ENCODE measurements at regions not wholly inside any gene's neighbourhood (a gene's known extent, or its start where the extent isn't known, plus 50 kb on each side); places are given as distances from the start of the nearest gene placed in this dataset.

DNA sequence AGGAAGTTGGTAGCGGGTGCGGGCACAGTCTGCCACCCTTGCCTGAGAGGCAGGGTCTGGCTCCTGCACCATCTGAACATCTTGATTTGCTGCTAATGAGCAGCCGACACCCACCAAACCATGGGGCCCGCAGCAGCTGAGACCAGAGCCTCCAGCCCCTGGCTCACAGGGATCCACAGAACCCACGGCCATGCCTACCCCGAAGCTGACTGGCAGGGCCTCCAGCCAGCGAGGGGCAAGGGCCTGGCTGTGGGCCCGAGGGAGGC lies 171.5 kb upstream of the NTM start:
- POLR2A ChIA-PET (ENCODE audit: partially characterized antibody) = no interaction called here

DNA sequence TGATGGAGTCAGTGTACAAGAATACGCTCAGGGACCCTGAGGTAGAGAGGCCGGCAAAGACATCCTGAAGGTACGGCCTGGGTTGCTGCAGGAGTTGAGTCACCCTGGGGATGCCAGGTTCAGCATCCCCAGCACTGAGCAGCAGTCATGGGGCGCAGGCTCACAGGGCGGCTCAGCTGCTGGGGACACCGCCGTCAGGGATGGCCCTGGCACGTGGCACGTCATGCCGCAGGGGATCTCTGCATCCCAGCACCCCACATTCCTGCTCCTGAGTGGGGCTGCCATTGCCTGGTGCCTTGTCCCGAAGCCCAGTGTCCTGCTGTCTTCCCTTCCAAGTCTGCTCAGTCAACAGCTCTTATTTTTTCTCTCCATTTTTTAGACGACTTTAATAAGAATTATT lies 168.7 kb upstream of the NTM start:
- H3K36me3 Mint-ChIP-seq = no peaks in the 10 kb centered on the region
- H3K27ac Mint-ChIP-seq = no peak overlapping the region
- H3K27me3 Mint-ChIP-seq = no peaks in the 10 kb centered on the region
- Histone ChIP-seq H3K4me3 (ENCODE audit: low read length in 2 of 2) (no peak overlapping the region), H3K9me3 (ENCODE audit: control insufficient read depth in 1 of 2, low read length in 2 of 2) (no peaks in the 10 kb centered on the region), H3K27ac (ENCODE audit: low read depth, low read length) (no peak overlapping the region), H3K27me3 (ENCODE audit: insufficient read depth, low read length) (no peaks in the 10 kb centered on the region), H3K36me3 (ENCODE audit: insufficient read depth, low read length) (no peaks in the 10 kb centered on the region), H3K4me1 (ENCODE audit: insufficient read depth, low read length) (no peaks in the 10 kb centered on the region)
- H3K4me1 Mint-ChIP-seq = no peaks in the 10 kb centered on the region
- ChIA-PET POLR2A (ENCODE audit: partially characterized antibody) (no interaction called here), CTCF (ENCODE audit: partially characterized antibody) (no interaction called here)
- no peak for DNase-seq
- no peak overlapping the region for H3K4me3 Mint-ChIP-seq
- H3K9me3 Mint-ChIP-seq = no peaks in the 10 kb centered on the region
- intact Hi-C loops (cut with micrococcal nuclease) = no loop called here

More for the DNA sequence above, 171.5 kb upstream of the NTM start:
- Histone ChIP-seq H3K4me3 (ENCODE audit: low read length in 2 of 2) (no peak overlapping the region), H3K27me3 (ENCODE audit: insufficient read depth, low read length) (no peaks in the 10 kb centered on the region), H3K9me3 (ENCODE audit: control insufficient read depth in 1 of 2, low read length in 2 of 2) (no peaks in the 10 kb centered on the region), H3K4me1 (ENCODE audit: insufficient read depth, low read length) (no peaks in the 10 kb centered on the region), H3K27ac (ENCODE audit: low read depth, low read length) (no peak overlapping the region), H3K36me3 (ENCODE audit: insufficient read depth, low read length) (no peaks in the 10 kb centered on the region)
- H3K4me1 Mint-ChIP-seq = no peaks in the 10 kb centered on the region
- no peak overlapping the region for H3K27ac Mint-ChIP-seq
- H3K36me3 Mint-ChIP-seq = no peaks in the 10 kb centered on the region
- H3K4me3 Mint-ChIP-seq = no peak overlapping the region
- H3K9me3 Mint-ChIP-seq = no peaks in the 10 kb centered on the region
- DNase-seq = no peak
- no peaks in the 10 kb centered on the region for H3K27me3 Mint-ChIP-seq
- intact Hi-C loops (cut with micrococcal nuclease) = no loop called here
- CTCF ChIA-PET (ENCODE audit: partially characterized antibody) = no interaction called here

DNA sequence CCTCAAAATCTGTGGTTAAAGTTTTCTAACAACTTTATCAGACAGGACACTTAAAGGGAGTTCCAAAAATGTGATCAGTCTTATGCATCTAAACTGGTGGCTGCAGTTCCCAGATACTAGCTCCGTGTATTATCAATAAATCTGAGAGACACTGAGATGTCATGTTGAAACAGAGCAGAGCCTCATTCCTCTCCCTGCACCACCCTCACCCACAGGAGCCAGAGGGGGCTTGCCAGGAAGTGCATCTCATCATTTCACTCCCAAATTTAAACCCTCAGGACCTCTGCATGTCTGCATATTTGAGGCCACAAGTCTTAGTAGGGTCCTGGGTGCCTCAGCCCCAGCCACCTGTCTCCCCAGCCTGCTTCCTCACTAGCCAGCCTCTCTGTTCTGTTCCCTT lies 167.4 kb upstream of the NTM start:
- POLR2A ChIA-PET (ENCODE audit: partially characterized antibody) = no interaction called here
- H3K4me1 Mint-ChIP-seq = no peaks in the 10 kb centered on the region
- no peak for DNase-seq
- intact Hi-C loops (cut with micrococcal nuclease) = no loop called here
- no peaks in the 10 kb centered on the region for H3K36me3 Mint-ChIP-seq
- no peak overlapping the region for H3K4me3 Mint-ChIP-seq
- CTCF ChIA-PET (ENCODE audit: partially characterized antibody) = no interaction called here
- Histone ChIP-seq H3K4me1 (ENCODE audit: insufficient read depth, low read length) (no peaks in the 10 kb centered on the region), H3K27ac (ENCODE audit: low read depth, low read length) (no peak overlapping the region), H3K27me3 (ENCODE audit: insufficient read depth, low read length) (no peaks in the 10 kb centered on the region), H3K4me3 (ENCODE audit: low read length in 2 of 2) (no peak overlapping the region), H3K36me3 (ENCODE audit: insufficient read depth, low read length) (no peaks in the 10 kb centered on the region), H3K9me3 (ENCODE audit: control insufficient read depth in 1 of 2, low read length in 2 of 2) (no peaks in the 10 kb centered on the region)
- no peak overlapping the region for H3K27ac Mint-ChIP-seq
- peaks cover 0 to 1% (median 0%) of the 10 kb centered on the region in 8 donors for H3K9me3 Mint-ChIP-seq
- peaks cover 0 to 3% of the 10 kb centered on the region in 2 donors for H3K27me3 Mint-ChIP-seq

DNA sequence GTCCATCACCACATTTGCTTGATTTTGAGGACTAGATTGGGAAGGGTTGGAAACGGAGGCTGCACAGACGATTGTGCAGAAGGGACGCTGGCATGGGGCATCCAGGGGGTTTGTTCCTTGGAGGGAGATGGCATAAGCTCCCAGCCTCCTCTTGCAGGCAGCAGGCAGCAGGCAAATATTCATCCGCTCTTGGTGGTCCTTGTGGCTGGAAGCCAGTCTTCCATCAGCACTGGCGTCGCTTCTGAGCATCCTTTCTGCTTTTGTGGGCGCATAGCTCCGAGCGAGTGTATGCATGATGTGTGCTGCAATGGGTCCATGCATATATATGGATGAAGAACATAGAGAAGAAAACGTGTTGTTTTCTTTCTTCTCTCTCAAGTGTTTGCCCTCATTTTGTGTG lies 166.1 kb upstream of the NTM start:
- no peak overlapping the region for H3K4me3 Mint-ChIP-seq
- Histone ChIP-seq H3K27ac (ENCODE audit: low read depth, low read length) (no peak overlapping the region), H3K27me3 (ENCODE audit: insufficient read depth, low read length) (no peaks in the 10 kb centered on the region), H3K36me3 (ENCODE audit: insufficient read depth, low read length) (no peaks in the 10 kb centered on the region), H3K9me3 (ENCODE audit: control insufficient read depth in 1 of 2, low read length in 2 of 2) (no peaks in the 10 kb centered on the region), H3K4me3 (ENCODE audit: low read length in 2 of 2) (no peak overlapping the region), H3K4me1 (ENCODE audit: insufficient read depth, low read length) (no peaks in the 10 kb centered on the region)
- H3K27ac Mint-ChIP-seq = no peak overlapping the region
- no peaks in the 10 kb centered on the region for H3K4me1 Mint-ChIP-seq
- ChIA-PET CTCF (ENCODE audit: partially characterized antibody) (no interaction called here), POLR2A (ENCODE audit: partially characterized antibody) (no interaction called here)
- DNase-seq = no peak
- no peaks in the 10 kb centered on the region for H3K36me3 Mint-ChIP-seq
- intact Hi-C loops (cut with micrococcal nuclease) = no loop called here
- H3K9me3 Mint-ChIP-seq = peaks cover 0 to 2% (median 0%) of the 10 kb centered on the region in 8 donors
- H3K27me3 Mint-ChIP-seq = peaks cover 0 to 3% of the 10 kb centered on the region in 2 donors

DNA sequence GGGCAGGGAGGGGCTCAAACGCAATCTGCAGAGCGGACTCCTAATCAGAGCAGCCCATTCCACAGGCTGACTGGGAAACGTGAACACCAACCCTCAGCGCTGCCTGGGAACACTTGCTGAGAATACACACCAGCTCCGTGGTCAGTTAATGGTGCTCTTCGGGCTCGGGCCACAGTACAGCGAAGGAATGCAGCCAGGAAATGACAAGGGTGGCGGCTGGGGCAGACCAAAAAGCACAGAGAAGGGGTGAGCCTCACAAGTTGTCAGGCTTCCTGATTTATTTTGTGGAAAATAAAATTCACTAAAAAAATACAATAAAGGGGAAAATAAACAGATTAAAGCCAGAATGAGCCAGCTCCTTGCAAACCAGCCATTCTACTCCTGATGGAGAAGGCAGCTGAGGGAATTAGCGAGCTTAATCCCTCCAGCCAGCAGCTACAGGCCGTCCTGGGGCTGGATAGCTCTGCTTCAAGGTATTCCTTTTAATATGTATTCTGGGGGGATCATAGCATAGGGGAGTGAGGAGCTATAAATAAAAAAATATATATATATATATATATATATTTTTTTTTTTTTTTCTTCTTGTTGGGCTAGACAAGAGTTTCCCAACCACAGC lies 165.5 kb upstream of the NTM start:
- Mint-ChIP-seq H3K27ac (no peak overlapping the region), H3K9me3 (peaks cover 0 to 2% (median 0%) of the 10 kb centered on the region in 8 donors), H3K27me3 (peaks cover 0 to 3% of the 10 kb centered on the region in 2 donors), H3K4me1 (no peaks in the 10 kb centered on the region), H3K4me3 (no peak overlapping the region), H3K36me3 (no peaks in the 10 kb centered on the region)
- Histone ChIP-seq H3K4me1 (ENCODE audit: insufficient read depth, low read length) (no peaks in the 10 kb centered on the region), H3K27ac (ENCODE audit: low read depth, low read length) (no peak overlapping the region), H3K9me3 (ENCODE audit: control insufficient read depth in 1 of 2, low read length in 2 of 2) (no peaks in the 10 kb centered on the region), H3K27me3 (ENCODE audit: insufficient read depth, low read length) (no peaks in the 10 kb centered on the region), H3K4me3 (ENCODE audit: low read length in 2 of 2) (no peak overlapping the region), H3K36me3 (ENCODE audit: insufficient read depth, low read length) (no peaks in the 10 kb centered on the region)
- intact Hi-C loops (cut with micrococcal nuclease) = no loop called here
- DNase-seq = no peak
- CTCF ChIA-PET (ENCODE audit: partially characterized antibody) = no interaction called here
- POLR2A ChIA-PET (ENCODE audit: partially characterized antibody) = no interaction called here

DNA sequence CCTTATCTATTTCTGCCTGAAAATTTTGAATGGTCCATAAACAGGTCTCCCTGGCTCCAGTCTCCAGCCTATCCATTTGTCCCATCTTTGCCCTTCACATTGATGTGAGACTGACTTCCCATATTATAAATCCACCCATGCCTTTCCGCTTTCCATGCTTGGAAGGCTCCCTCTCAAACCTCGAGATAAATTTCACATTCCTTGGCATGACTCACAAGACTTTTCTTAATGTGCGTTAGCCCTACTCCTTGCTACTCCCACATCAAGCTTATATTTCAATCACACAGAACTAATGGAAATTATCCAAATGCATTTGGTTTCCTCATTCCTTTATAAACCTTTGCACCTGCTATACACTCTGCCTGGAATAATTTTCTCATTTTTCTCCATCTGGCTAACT lies 163.7 kb upstream of the NTM start:
- H3K4me1 ChIP-seq (ENCODE audit: insufficient read depth, low read length) = no peaks in the 10 kb centered on the region
- CTCF ChIA-PET (ENCODE audit: partially characterized antibody) = no interaction called here
- Mint-ChIP-seq H3K4me3 (no peak overlapping the region), H3K4me1 (no peaks in the 10 kb centered on the region), H3K27ac (no peak overlapping the region), H3K36me3 (no peaks in the 10 kb centered on the region), H3K27me3 (peaks cover 0 to 5% of the 10 kb centered on the region in 2 donors), H3K9me3 (peaks cover 0 to 3% (median 0%) of the 10 kb centered on the region in 8 donors)
- H3K27me3 ChIP-seq (ENCODE audit: insufficient read depth, low read length) = no peaks in the 10 kb centered on the region
- DNase-seq = no peak
- no peaks in the 10 kb centered on the region for H3K9me3 ChIP-seq (ENCODE audit: control insufficient read depth in 1 of 2, low read length in 2 of 2)
- no peaks in the 10 kb centered on the region for H3K36me3 ChIP-seq (ENCODE audit: insufficient read depth, low read length)
- POLR2A ChIA-PET (ENCODE audit: partially characterized antibody) = no interaction called here
- intact Hi-C loops (cut with micrococcal nuclease) = no loop called here
- no peak overlapping the region for H3K4me3 ChIP-seq (ENCODE audit: low read length in 2 of 2)
- no peak overlapping the region for H3K27ac ChIP-seq (ENCODE audit: low read depth, low read length)

DNA sequence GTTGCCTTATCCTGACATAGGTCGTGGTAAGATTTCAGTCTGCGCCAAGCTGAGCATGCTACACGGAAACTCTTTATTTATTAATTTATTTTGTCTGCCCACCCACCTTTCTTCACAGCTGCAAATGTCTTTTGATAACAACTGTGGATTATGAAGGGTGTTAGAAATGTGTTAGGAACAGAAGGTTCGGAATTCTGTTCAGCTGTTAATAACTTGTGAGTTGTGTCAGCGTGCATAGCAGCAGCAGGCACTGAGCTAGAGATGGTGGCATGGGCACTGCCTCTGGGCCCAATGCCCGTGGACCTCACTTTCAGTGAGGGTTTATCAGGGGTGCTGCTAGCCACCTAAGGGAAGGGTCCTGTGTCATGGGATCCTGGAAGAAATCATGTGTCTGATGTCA lies 162.5 kb upstream of the NTM start:
- H3K27me3 ChIP-seq (ENCODE audit: insufficient read depth, low read length) = no peaks in the 10 kb centered on the region
- H3K36me3 ChIP-seq (ENCODE audit: insufficient read depth, low read length) = no peaks in the 10 kb centered on the region
- Mint-ChIP-seq H3K4me3 (no peak overlapping the region), H3K36me3 (no peaks in the 10 kb centered on the region), H3K27ac (no peak overlapping the region), H3K9me3 (peaks cover 0 to 3% (median 0%) of the 10 kb centered on the region in 8 donors), H3K4me1 (no peaks in the 10 kb centered on the region), H3K27me3 (peaks cover 0 to 5% of the 10 kb centered on the region in 2 donors)
- H3K9me3 ChIP-seq (ENCODE audit: control insufficient read depth in 1 of 2, low read length in 2 of 2) = no peaks in the 10 kb centered on the region
- no peak overlapping the region for H3K4me3 ChIP-seq (ENCODE audit: low read length in 2 of 2)
- no peak for DNase-seq
- ChIA-PET CTCF (ENCODE audit: partially characterized antibody) (no interaction called here), POLR2A (ENCODE audit: partially characterized antibody) (no interaction called here)
- intact Hi-C loops (cut with micrococcal nuclease) = no loop called here
- H3K27ac ChIP-seq (ENCODE audit: low read depth, low read length) = no peak overlapping the region
- H3K4me1 ChIP-seq (ENCODE audit: insufficient read depth, low read length) = no peaks in the 10 kb centered on the region
